ENCODE measurements at regions not wholly inside any gene's neighbourhood (a gene's known extent, or its start where the extent isn't known, plus 50 kb on each side); places are given as distances from the start of the nearest gene placed in this dataset.

DNA sequence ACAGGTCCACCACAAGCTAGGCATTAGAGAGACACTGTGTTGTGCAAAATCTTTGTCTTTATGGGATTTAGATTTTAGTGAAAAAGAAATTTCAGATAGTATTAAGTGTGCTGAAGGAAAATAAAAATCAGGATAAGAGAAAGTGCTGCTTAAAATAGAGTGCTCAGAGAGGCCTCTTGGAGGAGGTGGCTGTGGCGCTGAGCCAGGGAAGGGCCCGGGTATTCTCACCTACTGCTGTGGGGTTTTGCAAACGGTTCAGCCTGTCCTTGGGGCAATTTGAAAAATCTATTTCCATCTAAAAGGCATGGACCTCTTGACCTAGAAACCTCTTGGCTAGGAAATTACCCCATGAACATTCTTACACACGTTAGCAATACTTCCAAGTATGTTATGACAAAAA, 267.7 kb downstream of the TJP1 start:
- no peak overlapping the region for H3K4me3 ChIP-seq
- no peak overlapping the region for H3K4me2 ChIP-seq
- H3K36me3 ChIP-seq: no peaks in the 10 kb centered on the region
- peaks cover 0 to 8% (median 3%) of the 10 kb centered on the region in 11 experiments; a peak in 8 of 22 replicates for H3K9me3 ChIP-seq (replicated peaks in 1 of 11)
- TF ChIP-seq Cebpa-rat (IDR thresholded peaks at IDR 0.05): no peak
- H3K9ac ChIP-seq: no peak overlapping the region
- H3K4me1 ChIP-seq: peaks cover 0 to 7% (median 0%) of the 10 kb centered on the region in 10 experiments; a peak in 1 of 20 replicates
- H3K27me3 ChIP-seq: no peaks in the 10 kb centered on the region
- no peaks in the 10 kb centered on the region for H4K20me1 ChIP-seq
- no peak overlapping the region for H3K27ac ChIP-seq

DNA sequence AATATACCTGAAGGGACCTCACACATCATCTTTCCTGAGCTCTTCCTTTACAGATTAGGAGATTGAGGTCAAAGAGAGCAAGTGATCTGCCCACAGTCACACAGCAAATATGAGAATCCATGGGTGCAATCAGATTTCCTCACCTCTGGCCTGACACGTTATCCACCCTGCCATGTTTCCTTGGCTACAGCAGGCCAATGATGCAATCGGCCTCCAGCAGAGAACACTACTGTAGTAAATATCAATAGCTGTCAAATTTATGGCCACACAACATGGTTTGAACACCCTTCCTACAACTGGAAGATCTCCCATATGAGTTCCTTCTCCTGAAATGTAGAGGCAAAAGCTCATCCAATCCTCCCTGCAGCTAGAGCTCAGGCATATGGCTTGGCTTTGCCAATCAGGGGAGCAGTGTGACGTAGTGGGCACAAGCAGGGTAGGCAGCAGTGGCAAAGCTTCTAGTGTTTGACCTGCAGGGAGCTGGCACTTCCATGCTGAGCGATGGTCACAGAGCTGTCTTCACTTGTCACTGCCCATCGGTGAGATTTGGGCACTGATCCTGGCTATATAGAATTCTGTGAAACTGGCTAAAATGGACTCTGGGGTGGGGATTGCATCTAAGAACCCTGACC, 271.3 kb downstream of the TJP1 start:
- no peaks in the 10 kb centered on the region for H3K36me3 ChIP-seq
- peaks cover 0 to 7% (median 0%) of the 10 kb centered on the region in 10 experiments; a peak in 1 of 20 replicates for H3K4me1 ChIP-seq
- H4K20me1 ChIP-seq: no peaks in the 10 kb centered on the region
- no peak overlapping the region for H3K27ac ChIP-seq
- no peak overlapping the region for H3K4me3 ChIP-seq
- no peak overlapping the region for H3K9ac ChIP-seq
- no peaks in the 10 kb centered on the region for H3K27me3 ChIP-seq
- H3K4me2 ChIP-seq: no peak overlapping the region
- no peak for TF ChIP-seq Cebpa-rat (IDR thresholded peaks at IDR 0.05)
- peaks cover 10 to 28% (median 21%) of the 10 kb centered on the region in 11 experiments; a peak in 18 of 22 replicates for H3K9me3 ChIP-seq (replicated peaks in 1 of 11)

DNA sequence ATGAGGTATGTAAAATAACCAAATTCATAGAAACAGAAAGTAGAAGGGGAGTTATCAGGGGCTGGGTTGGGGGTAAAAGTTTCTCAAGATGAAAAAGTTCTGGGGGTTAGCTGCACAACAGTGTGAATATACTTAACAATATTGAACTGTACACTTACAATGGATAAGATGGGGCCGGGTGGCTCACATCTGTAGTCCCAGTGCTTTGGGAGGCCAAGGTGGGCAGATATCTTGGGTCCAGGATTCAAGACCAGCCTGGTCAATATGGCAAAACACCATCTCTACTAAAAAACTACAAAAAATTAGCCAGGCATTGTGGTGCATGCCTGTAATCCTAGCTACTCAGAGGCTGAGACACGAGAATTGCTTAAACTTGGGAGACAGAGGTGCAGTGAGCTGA, 274.3 kb downstream of the TJP1 start:
- H3K36me3 ChIP-seq: no peaks in the 10 kb centered on the region
- H3K4me3 ChIP-seq: no peak overlapping the region
- TF ChIP-seq Cebpa-rat (IDR thresholded peaks at IDR 0.05): no peak
- H4K20me1 ChIP-seq: no peaks in the 10 kb centered on the region
- no peak overlapping the region for H3K27ac ChIP-seq
- no peak overlapping the region for H3K9ac ChIP-seq
- H3K4me1 ChIP-seq: no peaks in the 10 kb centered on the region
- H3K4me2 ChIP-seq: no peak overlapping the region
- no peaks in the 10 kb centered on the region for H3K27me3 ChIP-seq
- H3K9me3 ChIP-seq (replicated peaks in 1 of 11): peaks cover 10 to 26% (median 20%) of the 10 kb centered on the region in 11 experiments; a peak in 17 of 22 replicates

DNA sequence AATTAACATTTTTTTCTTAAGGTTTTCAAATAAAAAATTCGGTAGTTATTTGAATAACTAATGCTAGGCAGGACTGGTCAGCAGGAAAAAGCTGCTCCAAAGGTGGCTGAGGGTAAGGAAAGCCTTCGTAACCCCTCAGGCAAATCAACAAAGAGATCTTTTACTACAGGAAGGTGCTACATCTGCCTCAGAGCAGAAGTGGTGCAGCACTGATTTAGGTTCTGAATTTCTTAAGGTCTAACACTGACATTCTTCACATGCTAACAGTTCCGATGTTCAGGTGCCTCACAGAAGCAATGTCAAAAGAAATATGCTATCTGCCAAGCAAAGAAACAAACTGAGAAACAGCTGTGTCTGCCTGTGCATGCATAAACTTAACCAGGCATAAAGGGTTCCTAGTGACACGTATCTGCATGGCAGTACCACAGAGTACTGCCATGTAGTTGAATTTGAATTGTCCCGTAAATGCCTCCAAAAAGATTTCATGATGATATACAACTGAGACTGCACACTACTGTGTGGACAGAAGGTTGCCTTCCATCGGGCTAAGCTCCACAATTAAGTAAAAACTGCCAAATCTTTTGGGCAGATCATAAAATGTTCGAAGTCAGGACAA, 275.0 kb upstream of the NSMCE3 start:
- no peak overlapping the region for H3K9ac ChIP-seq
- no peak for TF ChIP-seq Cebpa-rat (IDR thresholded peaks at IDR 0.05)
- H3K4me2 ChIP-seq: no peak overlapping the region
- no peaks in the 10 kb centered on the region for H3K27me3 ChIP-seq
- peaks cover 0 to 2% (median 0%) of the 10 kb centered on the region in 10 experiments; a peak in 1 of 20 replicates for H3K4me1 ChIP-seq
- H3K27ac ChIP-seq: no peak overlapping the region
- no peak overlapping the region for H3K4me3 ChIP-seq
- H3K36me3 ChIP-seq: no peaks in the 10 kb centered on the region
- H3K9me3 ChIP-seq (replicated peaks in 1 of 11): peaks cover 10 to 26% (median 20%) of the 10 kb centered on the region in 11 experiments; a peak in 17 of 22 replicates
- H4K20me1 ChIP-seq: no peaks in the 10 kb centered on the region

DNA sequence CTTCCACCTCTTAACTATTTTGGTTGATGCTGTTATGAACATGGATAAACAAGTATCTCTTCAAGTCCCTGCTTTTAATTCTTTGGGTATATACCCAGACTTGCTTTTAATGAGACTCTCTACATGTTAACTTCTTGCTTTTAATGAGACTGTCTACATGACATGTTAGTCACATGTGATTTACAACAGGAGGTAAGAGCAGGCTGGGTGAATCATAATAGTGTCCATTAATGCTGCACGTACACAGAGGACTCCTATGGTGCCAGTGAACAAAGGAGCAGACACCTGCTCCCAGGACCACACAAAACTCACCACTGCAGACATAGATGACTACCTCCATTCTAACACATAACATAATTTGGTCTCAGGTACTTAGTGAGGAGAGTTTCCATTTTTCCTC, 273.4 kb upstream of the NSMCE3 start:
- Histone ChIP-seq H3K36me3 (no peaks in the 10 kb centered on the region), H3K4me3 (no peak overlapping the region), H3K27ac (no peak overlapping the region), H3K9ac (no peak overlapping the region), H3K27me3 (no peaks in the 10 kb centered on the region), H3K4me1 (peaks cover 0 to 5% (median 0%) of the 10 kb centered on the region in 10 experiments; a peak in 1 of 20 replicates), H3K4me2 (no peak overlapping the region), H4K20me1 (no peaks in the 10 kb centered on the region), H3K9me3 (replicated peaks in 1 of 11) (peaks cover 10 to 26% (median 19%) of the 10 kb centered on the region in 11 experiments; a peak in 17 of 22 replicates)
- no peak for TF ChIP-seq Cebpa-rat (IDR thresholded peaks at IDR 0.05)

DNA sequence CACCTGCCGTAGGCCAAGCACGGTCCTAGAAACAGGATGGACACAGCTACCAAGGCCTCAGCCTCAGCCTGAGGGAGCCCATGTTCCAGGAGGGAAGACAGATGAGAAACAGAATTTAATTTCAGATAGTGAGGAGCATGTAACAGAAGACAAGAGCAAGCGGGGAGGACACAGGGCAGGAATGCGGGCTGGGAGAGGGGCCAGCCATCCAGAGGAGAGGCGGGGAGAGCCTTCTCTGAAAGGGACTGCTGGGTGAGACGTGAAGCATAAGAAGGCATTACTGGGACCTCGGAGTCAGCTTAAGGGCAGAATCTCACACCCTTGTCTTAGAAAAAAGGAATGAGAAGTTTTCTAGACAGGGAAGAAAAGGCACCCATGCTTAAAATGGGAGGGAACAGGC, 271.7 kb upstream of the NSMCE3 start:
- H3K9ac ChIP-seq: no peak overlapping the region
- no peaks in the 10 kb centered on the region for H3K27me3 ChIP-seq
- TF ChIP-seq Cebpa-rat (IDR thresholded peaks at IDR 0.05): no peak
- H3K36me3 ChIP-seq: no peaks in the 10 kb centered on the region
- H3K4me1 ChIP-seq: peaks cover 0 to 5% (median 0%) of the 10 kb centered on the region in 10 experiments; a peak in 1 of 20 replicates
- H3K27ac ChIP-seq: no peak overlapping the region
- H3K4me2 ChIP-seq: no peak overlapping the region
- H4K20me1 ChIP-seq: no peaks in the 10 kb centered on the region
- peaks cover 0 to 10% (median 4%) of the 10 kb centered on the region in 11 experiments; a peak in 11 of 22 replicates for H3K9me3 ChIP-seq (replicated peaks in 1 of 11)
- H3K4me3 ChIP-seq: no peak overlapping the region

DNA sequence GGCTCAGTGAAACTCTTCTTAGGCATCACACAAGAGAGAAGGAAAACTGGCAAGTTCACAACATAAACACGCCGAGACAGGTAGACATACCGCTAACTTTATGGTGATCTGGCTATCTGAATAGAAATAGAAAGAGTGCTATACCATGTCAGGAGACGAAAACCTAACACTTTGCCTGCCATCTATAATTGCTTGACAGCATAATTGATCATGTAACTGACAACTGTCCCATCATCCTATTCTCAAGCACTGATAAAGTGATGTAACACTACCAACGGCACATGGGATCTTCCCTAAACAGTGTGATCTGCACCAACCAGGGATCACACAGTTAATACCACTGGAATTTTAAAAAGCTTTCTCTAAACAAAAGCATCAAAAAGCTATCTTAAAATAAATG, 270.9 kb upstream of the NSMCE3 start:
- Histone ChIP-seq H3K4me2 (no peak overlapping the region), H3K27me3 (no peaks in the 10 kb centered on the region), H3K4me3 (no peak overlapping the region), H3K4me1 (peaks cover 0 to 5% (median 0%) of the 10 kb centered on the region in 10 experiments; a peak in 1 of 20 replicates), H3K27ac (no peak overlapping the region), H3K36me3 (no peaks in the 10 kb centered on the region), H3K9ac (no peak overlapping the region), H4K20me1 (no peaks in the 10 kb centered on the region), H3K9me3 (replicated peaks in 1 of 11) (0 out of 22 replicates have a peak, but pooled peaks cover 0 to 1% (median 0%) of the 10 kb centered on the region in 11 experiments)
- TF ChIP-seq Cebpa-rat (IDR thresholded peaks at IDR 0.05): no peak

DNA sequence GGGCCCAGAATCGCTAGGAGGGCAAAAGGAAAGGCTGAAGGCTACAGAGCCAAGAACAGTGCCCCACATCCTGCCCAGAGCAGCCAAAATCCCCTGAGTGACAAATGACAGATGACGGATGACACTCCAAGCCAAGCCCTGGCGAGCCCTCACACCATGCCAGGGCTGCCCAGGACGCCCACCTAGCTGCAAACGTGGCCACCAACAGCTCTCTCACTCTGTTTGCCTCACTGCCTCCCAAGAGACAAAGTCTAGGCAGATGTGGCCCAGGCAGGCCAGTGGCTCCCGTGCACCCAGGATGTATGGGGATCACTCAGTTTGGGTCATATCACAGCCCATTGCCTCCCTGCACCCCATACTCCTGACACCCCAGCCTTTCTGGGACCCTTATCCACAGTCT, 270.1 kb upstream of the NSMCE3 start:
- no peaks in the 10 kb centered on the region for H4K20me1 ChIP-seq
- no peaks in the 10 kb centered on the region for H3K27me3 ChIP-seq
- no peak overlapping the region for H3K4me2 ChIP-seq
- H3K9ac ChIP-seq: no peak overlapping the region
- TF ChIP-seq Cebpa-rat (IDR thresholded peaks at IDR 0.05): no peak
- H3K27ac ChIP-seq: no peak overlapping the region
- H3K36me3 ChIP-seq: no peaks in the 10 kb centered on the region
- H3K4me3 ChIP-seq: no peak overlapping the region
- H3K9me3 ChIP-seq (replicated peaks in 1 of 11): no peaks in the 10 kb centered on the region
- peaks cover 0 to 5% (median 0%) of the 10 kb centered on the region in 10 experiments; a peak in 1 of 20 replicates for H3K4me1 ChIP-seq

DNA sequence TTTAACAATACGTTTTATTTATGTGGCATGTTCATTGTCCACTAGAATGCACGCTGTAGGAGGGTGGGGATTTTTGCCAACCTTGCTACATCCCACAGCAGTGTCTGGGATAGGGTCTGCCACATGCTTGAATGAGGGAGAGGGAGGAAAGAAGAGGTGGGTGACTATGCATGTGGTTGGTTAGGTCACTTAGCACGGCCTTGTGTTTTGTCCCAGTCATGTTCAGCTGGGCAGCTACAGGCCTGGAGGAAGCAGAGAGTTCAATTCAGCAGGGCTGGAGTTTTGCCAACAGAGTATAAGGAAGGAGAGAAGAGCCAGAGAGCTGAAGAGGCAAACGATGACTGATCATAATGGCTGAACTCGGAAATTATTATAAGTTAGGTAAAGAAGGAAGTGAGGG, 268.4 kb upstream of the NSMCE3 start:
- Histone ChIP-seq H3K36me3 (no peaks in the 10 kb centered on the region), H3K4me1 (peaks cover 0 to 5% (median 0%) of the 10 kb centered on the region in 10 experiments; a peak in 1 of 20 replicates), H3K27ac (no peak overlapping the region), H3K9me3 (replicated peaks in 1 of 11) (no peaks in the 10 kb centered on the region), H3K4me3 (no peak overlapping the region), H4K20me1 (no peaks in the 10 kb centered on the region), H3K4me2 (no peak overlapping the region), H3K9ac (no peak overlapping the region), H3K27me3 (no peaks in the 10 kb centered on the region)
- TF ChIP-seq Cebpa-rat (IDR thresholded peaks at IDR 0.05): no peak
